Muscle of leg (tissue), 3 donors: ENCODE measurements at regions not wholly inside any gene's neighbourhood (a gene's known extent, or its start where the extent isn't known, plus 50 kb on each side); places are given as distances from the start of the nearest gene placed in this dataset.
A peak's percentile ranks its signal among the peaks of the same experiment; 100 is the strongest.

Experiments used
- DNase-seq: peaks from one replicate; pipeline ENCODE4 v3.0.0; 2013
- H3K27ac ChIP-seq: one replicate; pipeline ENCODE4 v1.5.1; 2013; ENCODE audit warnings: mild to moderate bottlenecking, low read length, control low read depth
- H3K27me3 ChIP-seq: one replicate; pipeline ENCODE4 v1.6.1; 2013; ENCODE audit warnings: low read length; ENCODE audit not compliant: control insufficient read depth, insufficient read depth
- H3K36me3 ChIP-seq: one replicate; pipeline ENCODE4 v1.6.1; 2013; ENCODE audit warnings: low read length; ENCODE audit not compliant: control insufficient read depth, insufficient read depth
- H3K4me1 ChIP-seq: one replicate; pipeline ENCODE4 v1.6.1; 2013; ENCODE audit warnings: low read length; ENCODE audit not compliant: control insufficient read depth, insufficient read depth
- H3K4me3 ChIP-seq: one replicate; pipeline ENCODE4 v1.5.1; 2013; ENCODE audit warnings: low read length, control low read depth
- H3K9me3 ChIP-seq: replicated peaks from 2 replicates; pipeline ENCODE4 v1.6.1; 2013; ENCODE audit warnings: low read depth, low read length; ENCODE audit not compliant: control insufficient read depth
- WGBS: methylation state at CpG from one replicate; pipeline ENCODE4 v1.1.5; 2013; ENCODE audit warnings: missing lambda C conversion rate; ENCODE audit not compliant: insufficient coverage; 5-methylcytosine and 5-hydroxymethylcytosine counted together

DNA sequence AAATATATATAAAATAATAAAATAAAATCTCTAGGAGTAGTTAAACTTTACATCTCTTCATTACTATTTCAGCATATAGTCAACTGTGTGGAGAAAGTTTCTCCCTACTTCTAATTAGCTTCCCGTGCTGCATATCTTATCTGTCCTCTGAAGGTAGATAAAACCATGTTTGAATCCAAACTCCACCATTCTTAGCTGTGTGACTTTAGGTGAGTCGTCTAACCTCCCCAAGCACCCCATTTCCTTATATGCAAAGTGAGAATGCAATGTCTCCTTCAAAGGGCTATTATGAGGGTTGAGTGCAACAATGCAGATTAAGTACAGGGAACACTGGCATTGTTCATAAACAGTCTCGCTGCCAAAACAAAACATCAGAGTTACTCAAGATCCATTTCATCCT lies 80.8 kb upstream of the DRD2 start:
- H3K27ac ChIP-seq, result no peak overlapping the region
- DNase-seq, result no peak
- no peaks in the 10 kb centered on the region for H3K4me1 ChIP-seq
- H3K9me3 ChIP-seq, result no peaks in the 10 kb centered on the region
- no peaks in the 10 kb centered on the region for H3K36me3 ChIP-seq
- WGBS, result 88% methylated on average over 1 of the region's 3 CpGs
- H3K4me3 ChIP-seq, result no peak overlapping the region
- no peaks in the 10 kb centered on the region for H3K27me3 ChIP-seq

DNA sequence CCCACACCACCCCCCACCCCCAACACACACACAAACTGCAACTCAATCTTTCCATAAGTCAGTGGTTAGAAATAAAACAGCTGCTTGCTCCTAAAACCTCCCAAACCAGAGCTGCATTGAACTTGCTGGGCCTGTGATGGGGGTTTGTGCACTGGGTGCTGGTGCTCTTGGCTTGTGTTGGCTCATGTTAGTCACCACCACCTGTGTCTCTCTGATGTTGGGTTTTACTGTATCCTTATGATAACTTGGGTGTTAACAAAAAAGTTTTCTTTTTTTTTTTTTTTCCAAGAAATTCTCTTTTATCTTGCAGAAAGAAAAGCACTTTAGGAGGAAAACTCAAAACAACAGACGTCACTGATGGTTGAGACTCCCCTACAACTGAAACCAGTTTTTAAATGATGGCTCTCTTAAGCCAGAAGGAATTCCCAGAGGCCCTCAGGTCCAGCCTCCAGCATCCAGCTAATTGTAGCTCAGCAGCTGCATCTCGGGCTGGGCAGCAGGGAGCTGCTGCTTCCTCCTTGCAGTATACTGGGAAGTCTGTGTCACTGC lies 79.9 kb upstream of the DRD2 start:
- peak; percentile 57 for DNase-seq
- H3K9me3 ChIP-seq, result no peaks in the 10 kb centered on the region
- H3K4me3 ChIP-seq, result no peak overlapping the region
- no peaks in the 10 kb centered on the region for H3K4me1 ChIP-seq
- H3K27ac ChIP-seq, result no peak overlapping the region
- H3K36me3 ChIP-seq, result no peaks in the 10 kb centered on the region
- WGBS, result no CpG with 5 or more reads among the region's 2 CpGs
- H3K27me3 ChIP-seq, result no peaks in the 10 kb centered on the region

DNA sequence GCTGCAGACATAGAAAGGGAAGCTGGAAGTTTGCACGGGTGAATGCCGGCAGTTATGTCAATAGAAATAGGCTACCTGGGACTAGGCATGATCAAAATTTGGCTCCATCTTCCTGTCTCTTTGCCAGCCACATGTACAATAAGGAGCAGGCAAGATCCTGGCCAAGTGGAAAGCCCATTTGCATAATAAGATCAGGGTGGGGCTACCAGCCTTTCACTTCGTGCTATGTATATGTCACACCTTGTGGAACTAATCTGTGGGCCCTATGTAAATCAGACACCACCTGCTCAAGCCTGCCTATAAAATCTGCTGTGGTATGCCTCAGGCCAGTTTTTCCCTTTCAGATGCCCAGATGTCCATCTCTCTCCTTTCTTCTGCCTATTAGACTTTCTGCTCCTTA lies 79.3 kb upstream of the DRD2 start:
- no peaks in the 10 kb centered on the region for H3K36me3 ChIP-seq
- H3K27me3 ChIP-seq, result no peaks in the 10 kb centered on the region
- 21% methylated on average over 1 of the region's 3 CpGs for WGBS
- no peaks in the 10 kb centered on the region for H3K9me3 ChIP-seq
- H3K27ac ChIP-seq, result no peak overlapping the region
- no peak for DNase-seq
- no peak overlapping the region for H3K4me3 ChIP-seq
- no peaks in the 10 kb centered on the region for H3K4me1 ChIP-seq

DNA sequence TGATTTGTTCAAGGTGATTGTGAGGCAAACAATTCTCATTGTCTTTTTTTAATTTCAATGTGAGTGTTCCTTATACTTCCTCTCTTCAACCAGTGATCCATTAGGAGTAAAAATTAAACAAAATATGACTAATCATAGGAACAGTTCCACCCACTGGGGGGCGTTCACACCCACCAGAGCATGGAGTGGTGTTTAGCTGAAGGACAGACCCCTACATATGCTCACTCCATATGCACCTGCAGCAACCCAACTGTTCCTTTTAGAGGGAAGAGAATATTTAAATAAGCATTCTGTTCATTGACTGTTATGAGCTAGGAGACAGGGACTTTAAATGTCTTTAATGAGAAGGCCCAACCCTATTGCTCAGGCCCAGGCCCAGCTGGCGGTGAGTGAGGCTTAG lies 78.7 kb upstream of the DRD2 start:
- no peak for DNase-seq
- WGBS, result no CpG with 5 or more reads among the region's 2 CpGs
- Histone ChIP-seq H3K36me3 (no peaks in the 10 kb centered on the region), H3K4me1 (no peaks in the 10 kb centered on the region), H3K4me3 (no peak overlapping the region), H3K27me3 (no peaks in the 10 kb centered on the region), H3K9me3 (no peaks in the 10 kb centered on the region), H3K27ac (no peak overlapping the region)

DNA sequence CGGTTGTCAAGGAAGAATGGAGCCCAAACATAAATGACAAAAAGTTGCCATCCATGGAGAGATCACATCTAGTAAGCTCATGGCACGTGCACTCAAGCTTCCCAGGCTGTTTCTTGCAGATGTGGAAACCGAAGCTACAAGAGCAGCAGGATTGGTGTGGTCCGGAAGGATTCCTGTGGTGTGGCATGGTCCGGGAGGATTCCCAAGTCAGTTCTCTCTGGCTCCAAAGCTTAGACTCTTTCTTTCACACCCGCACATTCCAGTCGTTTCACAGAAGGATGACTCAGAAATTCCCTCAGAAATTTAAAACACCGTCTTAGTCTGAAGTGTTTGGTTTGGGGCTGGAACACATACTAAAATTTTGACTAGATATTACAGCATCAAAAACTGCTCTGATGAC lies 78.0 kb upstream of the DRD2 start:
- no peak overlapping the region for H3K4me3 ChIP-seq
- H3K4me1 ChIP-seq, result no peaks in the 10 kb centered on the region
- no peaks in the 10 kb centered on the region for H3K27me3 ChIP-seq
- H3K27ac ChIP-seq, result no peak overlapping the region
- H3K36me3 ChIP-seq, result no peaks in the 10 kb centered on the region
- WGBS, result 100% methylated on average over 1 of the region's 8 CpGs
- peak; percentile 40 for DNase-seq
- no peaks in the 10 kb centered on the region for H3K9me3 ChIP-seq

DNA sequence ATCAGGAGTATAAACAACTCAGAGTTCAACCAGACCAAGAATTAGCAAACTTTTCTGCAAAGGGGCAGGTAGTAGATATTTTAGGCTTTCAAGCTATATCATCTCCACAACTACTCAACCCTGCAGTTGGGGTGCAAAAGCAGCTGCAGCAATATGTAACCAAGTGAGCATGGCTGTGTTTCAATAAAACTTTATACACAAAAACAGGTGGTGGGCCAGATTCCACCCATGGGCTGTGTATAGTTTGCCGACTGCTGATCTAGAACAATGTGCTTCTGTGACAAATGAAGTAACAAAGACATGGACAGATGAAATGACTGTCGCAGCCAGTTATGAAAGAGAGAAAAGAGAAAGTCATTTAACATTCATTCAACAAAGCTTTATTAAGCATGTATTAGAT lies 77.1 kb upstream of the DRD2 start:
- no peak for DNase-seq
- no peaks in the 10 kb centered on the region for H3K27me3 ChIP-seq
- no peaks in the 10 kb centered on the region for H3K9me3 ChIP-seq
- H3K4me1 ChIP-seq, result no peaks in the 10 kb centered on the region
- no peak overlapping the region for H3K27ac ChIP-seq
- 100% methylated on average over 1 of the region's 2 CpGs for WGBS
- no peak overlapping the region for H3K4me3 ChIP-seq
- no peaks in the 10 kb centered on the region for H3K36me3 ChIP-seq

DNA sequence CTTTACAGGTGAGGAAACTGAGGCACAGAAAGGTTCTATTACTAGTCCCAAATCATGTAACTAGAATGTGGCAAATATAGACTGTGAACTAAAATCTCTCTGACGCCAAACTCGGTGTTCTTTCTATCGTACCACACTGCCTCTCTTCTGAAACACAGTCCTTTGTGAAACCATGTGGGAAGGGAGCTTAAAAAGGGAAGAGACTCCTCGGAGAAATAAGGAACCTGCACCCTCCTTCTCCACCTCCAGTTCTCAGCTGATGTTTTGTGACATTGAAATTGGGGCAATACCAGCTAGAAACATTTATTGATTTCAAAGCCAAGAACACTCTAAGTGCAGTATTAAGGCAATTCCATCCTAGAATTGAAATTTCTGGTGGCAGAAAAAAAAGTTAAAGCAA lies 76.4 kb upstream of the DRD2 start:
- Histone ChIP-seq H3K27me3 (no peaks in the 10 kb centered on the region), H3K27ac (no peak overlapping the region), H3K4me1 (no peaks in the 10 kb centered on the region), H3K9me3 (no peaks in the 10 kb centered on the region), H3K36me3 (no peaks in the 10 kb centered on the region), H3K4me3 (no peak overlapping the region)
- DNase-seq, result no peak
- no CpG with 5 or more reads among the region's 4 CpGs for WGBS

DNA sequence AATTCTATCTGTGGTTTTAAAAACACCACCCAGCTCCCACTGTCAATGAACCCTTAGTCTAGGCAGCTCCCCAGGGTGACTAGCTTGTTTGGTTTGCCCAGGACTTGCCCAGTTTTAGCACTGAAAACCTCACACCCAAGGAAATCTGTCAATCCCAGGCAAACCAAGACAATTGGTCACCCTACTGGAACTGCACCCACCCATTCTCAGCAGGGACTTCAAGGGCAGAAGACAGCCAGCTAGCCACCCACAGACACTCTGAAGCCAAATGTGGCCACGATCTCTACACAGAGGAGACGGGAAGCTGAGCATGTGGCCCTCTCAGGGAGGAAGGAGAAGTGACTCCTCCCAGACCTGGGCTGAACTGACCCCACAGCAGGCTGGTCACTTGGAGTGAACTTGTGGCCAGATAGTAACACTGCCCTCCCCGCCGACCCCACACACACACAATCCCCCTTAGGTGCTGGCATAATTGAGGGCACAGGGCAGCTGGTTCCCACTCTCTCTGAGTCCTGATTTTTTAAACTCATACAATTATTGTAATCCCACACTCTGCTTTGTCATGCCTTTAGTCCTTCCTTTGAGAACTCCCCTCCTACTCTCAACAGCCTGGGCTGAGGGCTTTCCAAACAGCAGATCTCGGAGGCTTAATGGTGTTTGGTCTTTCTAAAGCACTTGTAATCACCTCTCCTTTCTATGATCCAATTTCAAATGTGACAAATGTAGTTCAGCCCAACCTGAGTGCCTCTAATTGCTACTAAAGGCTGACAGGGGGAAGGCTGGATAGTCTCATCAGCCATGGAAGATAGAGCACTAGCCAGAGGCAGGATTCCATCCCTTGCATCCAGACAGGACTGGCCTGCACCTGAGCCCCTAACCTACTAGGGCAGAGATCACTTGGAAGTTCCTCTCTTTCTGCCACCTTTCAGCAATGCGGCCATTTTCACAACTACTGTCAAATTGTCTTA lies 74.7 kb upstream of the DRD2 start:
- Histone ChIP-seq H3K4me3 (no peak overlapping the region), H3K27ac (no peak overlapping the region), H3K9me3 (no peaks in the 10 kb centered on the region), H3K4me1 (no peaks in the 10 kb centered on the region), H3K27me3 (peaks cover 2% of the 10 kb centered on the region), H3K36me3 (no peaks in the 10 kb centered on the region)
- DNase-seq, result no peak
- WGBS, result 56% methylated on average over 3 of the region's 6 CpGs

DNA sequence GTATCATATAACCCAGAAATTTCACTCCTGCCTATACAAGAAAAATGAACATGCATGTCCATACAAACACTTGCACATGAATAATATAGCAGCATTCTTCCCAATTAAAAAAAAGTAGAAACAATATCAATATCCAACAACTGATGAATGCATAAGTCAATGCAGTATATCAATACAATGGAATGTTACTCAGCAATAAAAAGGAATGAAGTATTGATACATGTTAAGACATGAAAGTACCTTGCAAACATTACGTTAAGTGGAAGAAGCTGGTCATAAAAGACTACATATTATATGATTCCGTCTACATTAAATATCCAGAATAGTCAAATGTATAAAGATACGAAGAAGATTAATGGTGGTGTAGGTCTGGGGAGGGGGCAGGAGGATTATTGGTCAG lies 73.9 kb upstream of the DRD2 start:
- H3K27me3 ChIP-seq, result peaks cover 2% of the 10 kb centered on the region
- H3K4me1 ChIP-seq, result no peaks in the 10 kb centered on the region
- WGBS, result no CpG with 5 or more reads among the region's 3 CpGs
- H3K36me3 ChIP-seq, result no peaks in the 10 kb centered on the region
- H3K9me3 ChIP-seq, result no peaks in the 10 kb centered on the region
- H3K27ac ChIP-seq, result no peak overlapping the region
- no peak overlapping the region for H3K4me3 ChIP-seq
- DNase-seq, result no peak

DNA sequence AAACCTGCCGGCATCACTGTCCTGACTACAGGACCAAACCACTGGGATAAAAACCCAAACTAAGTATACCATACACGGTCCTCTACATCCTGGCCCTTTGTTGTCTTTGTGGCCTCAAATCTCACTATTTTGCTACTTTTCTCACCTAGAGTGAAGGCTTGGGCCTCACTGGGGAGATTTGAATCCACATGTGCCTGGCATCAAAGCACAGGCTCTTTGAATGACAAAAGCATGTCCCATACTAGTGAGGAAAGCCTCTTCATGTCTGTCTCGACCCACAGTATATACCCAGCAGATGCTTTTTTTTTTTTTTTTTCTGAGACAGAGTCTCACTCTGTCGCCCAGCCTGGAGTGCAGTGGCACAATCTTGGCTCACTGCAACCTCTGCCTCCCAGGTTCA lies 72.5 kb upstream of the DRD2 start:
- H3K4me1 ChIP-seq, result no peaks in the 10 kb centered on the region
- no peaks in the 10 kb centered on the region for H3K36me3 ChIP-seq
- 49% methylated on average over 4 of the region's 4 CpGs for WGBS
- DNase-seq, result no peak
- H3K27ac ChIP-seq, result no peak overlapping the region
- H3K27me3 ChIP-seq, result peaks cover 6% of the 10 kb centered on the region
- H3K9me3 ChIP-seq, result no peaks in the 10 kb centered on the region
- no peak overlapping the region for H3K4me3 ChIP-seq
